GM19438 (cell line): ENCODE measurements at regions not wholly inside any gene's neighbourhood (a gene's known extent, or its start where the extent isn't known, plus 50 kb on each side); places are given as distances from the start of the nearest gene placed in this dataset.
A peak's percentile ranks its signal among the peaks of the same experiment; 100 is the strongest.
"Not testable (repeated sequence)": the region's sequence is repeated elsewhere in the genome, so short reads cannot be mapped to it uniquely, and the experiment has no call there.

ENCODE experiments used
- ATAC-seq: cut with Tn5 transposase; IDR thresholded peaks from one replicate; pipeline ENCODE4 v1.9.1; 2021; ENCODE audit warnings: low read depth; ENCODE audit not compliant: unreplicated experiment

DNA sequence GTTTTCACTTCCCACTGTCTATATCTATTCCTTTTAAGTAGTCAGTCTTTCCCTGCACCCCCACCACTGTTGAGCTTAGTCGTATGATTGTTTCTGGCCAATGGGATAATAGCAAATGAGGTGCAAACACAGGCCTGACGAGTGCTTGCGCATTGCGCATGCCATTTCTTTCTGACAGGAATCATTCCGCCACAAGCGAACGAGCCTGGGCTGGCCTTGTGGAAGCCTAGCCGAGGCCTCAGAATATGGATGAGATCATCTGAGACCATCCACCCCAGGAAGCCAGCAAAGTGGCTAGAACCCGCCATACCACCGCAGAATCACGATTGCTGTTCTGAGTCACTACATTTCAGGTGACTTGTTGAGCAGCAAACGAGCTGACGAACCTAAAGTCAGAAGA, 52.2 kb upstream of the PRL start:
- ATAC-seq: no peak

DNA sequence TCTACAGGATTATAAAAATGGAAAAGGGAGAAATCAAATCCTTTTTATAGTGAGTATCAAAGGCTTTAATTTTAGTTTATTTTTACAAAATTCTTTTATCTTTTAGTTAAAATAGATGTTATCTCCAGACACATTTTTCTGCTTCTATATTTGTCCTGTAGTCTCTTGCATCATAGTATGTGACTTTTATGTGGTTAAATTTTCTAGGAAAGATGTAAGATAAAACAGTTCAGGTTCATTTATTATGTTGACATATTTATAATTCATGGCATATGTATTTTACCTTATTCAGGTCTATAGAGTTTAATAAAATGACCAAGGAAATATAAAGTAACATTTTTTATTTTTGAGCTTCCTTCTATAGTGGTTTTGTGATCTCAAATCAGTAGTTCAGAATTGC, 52.7 kb upstream of the PRL start:
- no peak for ATAC-seq

DNA sequence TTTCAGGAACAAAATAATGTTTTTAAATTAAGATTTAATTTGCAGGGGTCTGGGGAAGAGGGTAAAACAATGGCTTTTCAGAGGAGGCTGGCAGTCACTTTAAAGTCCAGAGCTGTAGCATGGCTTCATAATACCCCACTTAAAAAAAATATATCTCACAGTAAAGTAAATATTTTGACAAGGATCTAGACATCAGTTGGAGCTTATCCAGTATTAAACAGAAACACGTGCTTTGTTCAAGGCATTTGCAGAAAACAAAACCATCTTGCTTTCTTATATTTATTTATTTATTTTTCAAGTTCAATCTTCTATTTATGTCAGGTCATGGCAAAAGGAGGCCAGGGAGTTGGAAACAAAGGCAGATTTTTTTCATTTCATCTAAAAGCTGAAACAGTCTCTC, 53.3 kb upstream of the PRL start:
- no peak for ATAC-seq

DNA sequence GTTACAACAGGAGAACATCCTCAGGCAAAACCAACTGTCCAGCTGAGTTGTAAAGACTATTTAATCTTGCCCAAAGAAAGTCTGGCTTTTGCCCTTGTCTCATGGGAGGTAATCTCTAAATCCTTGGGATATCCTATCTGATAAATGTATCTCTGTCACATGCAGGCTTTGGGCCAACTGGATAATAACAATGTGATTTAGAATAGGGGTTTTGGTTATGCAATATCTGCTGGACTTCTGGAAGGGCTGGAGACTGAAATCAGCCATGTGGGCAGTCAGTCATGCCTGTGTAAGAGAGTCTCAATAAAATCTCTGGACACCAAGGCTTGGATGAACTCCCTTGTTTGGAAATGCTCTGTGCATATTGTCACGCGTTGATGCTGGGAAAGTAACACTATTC, 56.3 kb upstream of the PRL start:
- no peak for ATAC-seq

DNA sequence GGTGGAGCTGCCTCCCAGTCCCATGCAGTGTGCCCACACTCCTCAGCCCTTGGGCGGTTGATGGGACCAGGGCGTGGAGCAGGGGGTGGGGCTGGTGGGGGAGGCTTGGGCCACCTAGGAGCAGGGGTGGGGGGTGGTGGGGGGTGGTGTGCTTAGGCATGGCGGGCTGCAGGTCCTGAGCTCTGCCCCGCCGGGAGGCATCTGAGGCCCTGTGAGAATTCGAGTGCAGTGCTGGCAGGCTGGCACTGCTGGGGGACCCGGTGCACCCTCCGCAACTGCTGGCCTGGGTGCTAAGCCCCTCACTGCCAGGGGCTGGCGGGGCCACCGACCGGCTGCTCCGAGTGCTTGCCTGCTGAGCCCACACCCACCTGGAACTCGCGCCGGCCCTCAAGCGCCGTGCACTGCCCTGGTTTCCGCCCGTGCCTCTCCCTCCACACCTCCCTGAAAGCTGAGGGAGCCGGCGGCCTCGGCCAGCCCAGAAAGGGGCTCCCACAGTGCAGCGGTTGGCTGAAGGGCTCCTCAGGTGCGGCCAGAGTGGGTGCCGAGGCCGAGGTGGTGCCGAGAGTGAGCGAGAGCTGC, 59.6 kb upstream of the PRL start:
- ATAC-seq: no peak

DNA sequence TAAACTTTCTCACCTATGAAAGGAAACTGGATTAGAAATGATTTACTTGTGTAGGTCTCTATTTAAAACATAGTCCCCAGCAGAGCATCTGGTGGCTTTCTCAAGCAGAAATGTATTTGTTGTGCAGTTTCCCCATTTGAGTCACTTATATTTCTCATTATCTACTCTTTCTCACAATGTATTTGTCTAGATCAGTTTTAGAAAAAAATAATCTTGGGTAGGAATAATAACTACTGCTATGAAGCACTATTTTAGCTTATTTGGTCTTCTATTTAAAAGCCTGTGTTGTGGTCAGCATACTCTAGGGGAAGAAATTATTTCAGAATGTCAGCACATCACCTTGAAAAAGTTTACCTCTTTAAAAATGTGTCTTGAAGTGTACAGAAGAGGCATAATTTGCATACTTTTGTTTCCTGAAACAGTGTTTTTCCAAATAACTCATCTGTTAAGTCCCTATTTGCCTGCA, 60.9 kb upstream of the PRL start:
- peak; percentile 77 for ATAC-seq

DNA sequence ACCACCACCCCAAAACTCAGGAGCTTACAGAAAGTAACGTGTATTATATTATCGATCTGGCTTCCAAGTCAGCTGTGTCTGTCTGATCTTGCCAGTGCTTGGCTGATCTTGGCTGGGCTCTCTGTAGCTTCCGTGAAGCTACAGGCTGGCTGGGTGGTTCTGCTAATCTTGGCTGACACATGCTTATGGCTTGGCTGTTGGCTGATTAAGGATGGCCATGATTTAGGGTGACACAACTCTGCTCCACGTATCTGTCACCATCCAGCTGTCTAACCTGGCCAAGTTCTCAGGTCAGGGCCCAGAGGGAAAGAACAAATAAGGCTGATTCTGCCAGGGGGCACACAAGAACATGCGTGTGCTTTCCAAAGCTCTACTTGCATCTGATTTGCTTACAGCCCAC, 64.7 kb upstream of the PRL start:
- no peak for ATAC-seq

DNA sequence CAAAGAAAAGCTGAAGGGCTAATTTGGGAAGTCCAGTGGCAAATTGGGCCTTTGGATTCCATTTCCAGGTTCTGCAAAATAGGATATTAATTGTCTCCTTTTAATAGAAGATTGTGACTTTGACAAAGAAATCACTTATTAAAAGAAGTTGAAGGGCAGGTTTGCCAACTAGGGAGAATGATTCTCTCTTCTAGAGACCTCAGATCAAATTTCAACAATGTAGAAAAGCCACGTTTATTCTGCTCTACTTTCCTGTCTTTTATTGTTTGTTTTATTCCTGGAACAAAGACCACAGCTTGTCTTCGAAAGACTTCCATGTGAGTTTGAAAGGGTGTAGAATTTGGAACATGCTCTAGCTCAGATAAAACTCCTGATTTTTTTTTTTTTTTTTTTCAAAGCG, 65.5 kb upstream of the PRL start:
- ATAC-seq: no peak

DNA sequence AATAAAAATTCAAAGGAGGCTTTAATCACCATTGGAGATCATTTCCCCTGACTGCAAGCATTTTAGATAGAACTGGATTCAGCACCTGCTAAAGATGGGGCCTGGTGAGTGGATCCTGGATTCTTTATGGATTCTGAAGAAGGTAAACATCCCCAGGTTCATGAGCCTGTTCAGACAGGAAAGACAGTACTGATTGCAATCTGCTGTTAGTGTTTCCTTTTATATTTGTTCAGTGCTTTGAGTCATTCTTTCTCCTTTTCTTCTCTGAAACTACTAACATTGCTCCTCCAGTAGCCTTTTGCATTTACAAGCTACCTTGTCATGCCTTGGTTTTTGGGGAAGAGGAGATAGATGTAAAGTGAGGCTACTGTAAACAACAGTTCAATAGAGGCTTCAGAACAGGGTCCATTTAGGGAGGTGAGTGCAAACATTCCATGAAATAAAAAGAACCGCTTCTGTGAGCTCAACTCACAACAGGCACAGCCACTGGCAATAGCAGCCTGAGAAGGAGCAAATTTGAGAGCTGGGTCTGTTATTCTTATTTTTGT, 66.4 kb upstream of the PRL start:
- ATAC-seq: no peak

DNA sequence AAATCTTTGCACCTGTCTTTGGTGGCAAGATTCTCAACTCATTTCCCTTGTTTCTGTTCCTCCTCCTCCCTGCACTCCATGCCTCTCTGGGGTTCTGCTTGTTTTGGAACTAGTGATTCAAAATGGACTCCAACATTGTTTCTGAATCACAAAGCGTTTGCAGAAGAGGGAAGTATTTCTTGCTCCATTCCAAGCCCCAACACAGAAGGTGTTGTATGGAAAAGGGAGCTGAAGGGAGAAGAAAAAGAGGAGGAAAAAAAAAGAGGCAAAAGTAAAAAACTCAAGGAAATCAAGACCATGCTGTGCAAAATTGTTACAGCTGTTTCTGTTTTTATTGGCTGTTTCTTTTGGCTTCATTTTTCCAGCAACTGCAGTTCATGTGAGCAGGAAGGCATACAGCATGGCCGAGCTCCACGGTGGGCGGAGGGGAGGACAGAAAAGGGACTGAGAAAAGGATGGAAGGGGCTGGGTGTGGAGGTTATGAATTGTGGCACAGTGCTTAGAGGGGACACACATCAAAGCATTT, 66.9 kb upstream of the PRL start:
- no peak for ATAC-seq

DNA sequence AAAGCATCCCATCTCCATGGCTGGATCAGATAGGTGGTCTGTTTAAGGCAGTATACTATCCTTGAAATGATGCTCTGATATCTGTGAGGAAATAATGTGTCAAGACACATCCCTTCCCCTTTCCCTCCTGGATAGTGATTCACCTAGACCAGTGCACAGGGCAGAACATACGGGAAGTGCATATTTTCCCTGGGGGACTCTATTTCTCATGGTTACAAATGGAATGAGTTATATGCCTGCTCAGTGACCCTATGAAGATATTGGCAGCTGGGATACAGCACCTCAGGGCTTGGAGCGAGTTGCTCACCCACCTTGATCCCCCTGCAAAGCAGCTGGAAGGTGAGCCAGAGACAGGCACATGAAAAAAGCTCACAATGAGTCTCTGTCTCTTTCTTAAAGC, 67.5 kb upstream of the PRL start:
- ATAC-seq: no peak

DNA sequence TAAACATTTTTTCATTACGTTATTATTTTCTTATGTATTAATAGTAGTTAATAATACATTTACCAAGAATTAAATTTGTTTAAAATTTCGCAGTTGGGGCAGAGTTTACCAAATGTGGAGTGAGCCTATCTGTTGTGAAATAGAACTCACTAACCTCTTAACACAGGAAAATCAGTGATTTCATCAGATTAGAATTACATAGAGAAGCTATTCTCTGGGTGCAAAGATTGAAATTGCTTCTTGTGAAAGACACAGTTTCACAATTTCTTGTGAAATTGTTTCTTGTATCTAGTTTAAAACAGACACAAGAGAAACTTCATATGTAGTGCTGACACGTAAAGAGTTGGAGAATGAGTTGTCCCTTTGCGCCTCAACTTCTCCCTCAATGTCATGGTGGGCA, 69.4 kb upstream of the PRL start:
- no peak for ATAC-seq

DNA sequence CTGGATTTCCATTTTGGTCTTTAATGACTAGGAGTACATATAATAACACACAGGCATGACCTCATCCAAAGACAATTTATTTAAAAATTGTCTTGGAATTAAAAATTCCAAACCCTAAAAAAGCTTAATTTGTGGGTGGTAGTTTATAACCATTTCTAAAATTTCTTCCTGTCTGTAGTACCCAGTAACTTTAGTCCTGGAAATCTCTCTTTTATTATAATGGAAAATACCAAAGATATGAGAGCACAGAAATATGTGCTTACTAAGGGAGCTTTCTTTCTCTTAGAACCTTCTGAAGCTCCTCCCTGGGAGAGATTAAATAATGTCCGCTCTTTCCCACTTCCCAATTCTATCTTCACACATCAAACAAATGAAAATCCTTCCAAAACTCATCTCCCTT, 70.5 kb upstream of the PRL start:
- no peak for ATAC-seq

DNA sequence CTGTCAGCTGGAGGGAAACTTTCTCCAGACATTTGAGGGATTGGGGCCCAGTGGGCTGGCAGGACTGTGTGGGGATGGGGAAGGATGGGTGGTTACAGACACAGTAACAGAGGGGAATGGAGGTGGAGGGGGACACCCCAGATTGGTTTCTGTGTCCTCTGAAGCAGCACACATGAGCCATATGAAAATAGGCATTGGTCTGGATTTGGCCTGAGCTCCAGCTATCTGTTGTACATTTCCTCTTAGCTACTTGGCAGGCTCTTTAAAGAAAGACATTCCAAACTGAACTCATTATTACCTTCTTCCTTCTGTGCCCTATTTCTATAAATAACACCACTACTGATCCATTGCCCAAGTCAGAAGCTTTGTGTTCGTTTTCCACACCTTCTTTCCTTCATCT, 72.0 kb upstream of the PRL start:
- ATAC-seq: no peak

DNA sequence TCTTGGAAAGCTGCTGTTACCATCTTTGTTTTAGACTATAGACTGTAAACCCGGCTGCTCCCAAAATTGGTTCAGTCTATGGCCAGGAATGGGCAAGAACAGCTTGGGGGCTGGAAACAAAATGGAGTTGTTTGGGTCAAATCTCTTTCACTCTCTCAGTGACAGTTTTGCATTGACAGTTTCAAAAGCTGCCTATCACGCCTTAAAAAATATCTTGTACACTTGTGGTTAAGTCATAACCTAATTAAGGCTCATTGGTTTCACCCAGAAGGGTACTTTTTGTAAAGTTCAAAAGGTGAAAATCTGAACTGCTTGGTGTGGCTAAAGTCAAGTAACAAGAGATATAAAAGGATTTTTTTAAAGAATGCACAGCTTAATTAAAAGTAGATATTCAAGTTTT, 76.1 kb upstream of the PRL start:
- ATAC-seq: peak; percentile 86

DNA sequence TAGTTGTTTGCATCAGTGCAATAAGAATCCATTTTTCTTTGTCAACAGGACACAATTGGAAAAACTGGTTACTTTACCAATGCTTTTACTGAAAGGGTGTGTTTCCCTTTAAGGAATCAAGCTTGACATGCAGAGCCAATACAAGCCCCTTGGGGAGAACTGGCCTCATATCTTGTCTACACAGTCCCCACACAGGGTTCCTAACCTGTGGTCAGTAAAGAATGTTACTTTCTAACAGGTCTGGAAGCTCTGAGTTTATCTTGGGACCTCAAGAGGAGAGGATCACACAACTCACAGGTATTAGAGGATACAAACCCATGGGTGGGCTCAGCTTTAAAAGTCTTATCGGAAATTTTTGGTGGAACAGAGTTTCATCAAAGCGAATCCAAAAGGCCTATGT, 78.1 kb upstream of the PRL start:
- not testable (repeated sequence) for ATAC-seq

DNA sequence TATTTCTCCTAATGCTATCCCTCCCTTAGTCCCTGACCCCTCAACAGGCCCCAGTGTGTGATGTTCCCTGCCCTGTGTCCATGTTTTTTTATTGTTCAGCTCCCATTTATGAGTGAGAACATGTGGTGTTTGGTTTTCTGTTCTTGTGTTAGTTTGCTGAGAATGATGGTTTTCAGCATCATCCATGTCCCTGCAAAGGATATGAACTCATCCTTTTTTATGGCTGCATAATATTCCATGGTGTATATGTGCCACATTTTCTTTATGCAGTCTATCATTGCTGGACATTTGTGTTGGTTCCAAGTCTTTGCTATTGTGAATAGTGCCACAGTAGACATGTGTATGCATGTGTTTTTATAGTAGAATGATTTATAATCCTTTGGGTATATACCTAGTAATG, 79.5 kb upstream of the PRL start:
- not testable (repeated sequence) for ATAC-seq

DNA sequence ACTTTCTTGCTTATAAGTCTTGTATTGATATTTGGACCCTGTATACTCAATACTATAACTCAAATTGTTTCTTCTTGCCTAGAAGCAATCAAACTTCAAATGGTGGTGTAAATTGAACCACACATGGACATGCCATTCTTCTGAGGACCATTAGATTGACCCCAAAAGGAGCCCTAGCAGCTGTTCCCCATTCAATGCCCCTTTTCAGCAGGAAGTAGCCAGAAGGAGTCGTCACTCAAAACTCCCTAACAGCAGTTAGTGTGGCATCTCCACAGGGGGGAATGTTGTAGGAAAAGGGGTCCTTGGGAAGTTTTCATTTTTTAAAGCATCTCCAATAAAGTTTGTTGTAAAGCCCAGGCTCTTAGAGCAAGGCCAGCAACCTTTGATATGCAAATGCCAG, 81.7 kb upstream of the PRL start:
- ATAC-seq: not testable (repeated sequence)

DNA sequence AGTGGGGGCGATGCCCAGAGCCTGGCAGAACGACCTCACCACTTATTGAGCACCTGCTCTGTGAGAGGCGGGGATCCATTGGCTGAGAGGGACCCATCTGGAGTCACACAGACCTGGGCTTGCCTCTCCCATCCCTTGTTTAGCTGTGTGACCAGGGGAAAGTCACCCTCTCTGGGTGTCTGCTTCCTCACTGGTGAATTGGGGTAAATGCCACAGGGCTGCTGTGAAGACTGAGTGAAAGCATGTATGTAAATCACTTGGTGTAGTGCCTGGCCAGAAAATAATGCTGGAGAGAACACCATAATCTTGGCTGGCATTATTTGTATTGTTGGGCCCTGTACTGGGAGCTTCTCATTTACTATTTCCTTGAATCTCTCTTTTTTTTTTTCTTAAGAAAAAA, 83.4 kb upstream of the PRL start:
- no peak for ATAC-seq

DNA sequence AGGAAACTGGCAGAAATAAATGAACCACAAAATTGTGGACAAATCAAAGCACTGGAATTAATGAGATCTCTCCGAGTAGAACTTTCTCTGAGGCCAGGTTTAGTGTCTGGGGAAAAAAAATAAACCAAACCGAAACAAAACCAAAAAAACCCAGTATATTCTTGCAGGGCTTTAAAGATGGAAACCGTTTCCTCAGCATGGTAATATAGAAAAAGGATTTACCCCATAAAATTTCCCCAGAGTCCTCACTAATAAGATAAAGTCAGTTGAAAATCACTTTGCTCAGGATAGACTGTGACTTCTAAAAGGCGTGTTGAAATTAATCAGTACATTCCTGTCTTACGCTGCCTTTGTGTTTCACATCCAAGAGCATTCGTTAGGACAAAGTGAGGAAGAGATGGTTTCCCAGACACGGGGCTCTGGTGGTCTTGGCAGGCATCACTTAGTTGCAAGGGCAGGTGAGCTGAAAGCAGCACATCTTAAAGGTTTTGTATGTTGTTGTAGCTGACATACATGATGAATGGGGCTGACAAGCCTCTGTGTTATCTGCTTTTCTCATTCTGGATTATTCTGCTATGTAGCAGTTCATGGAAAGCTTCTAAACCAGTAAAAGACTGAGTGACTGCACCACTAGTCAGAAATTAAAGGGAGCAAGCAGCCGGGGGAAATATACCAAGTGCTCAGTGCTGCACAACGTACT, 85.2 kb upstream of the PRL start:
- no peak for ATAC-seq

DNA sequence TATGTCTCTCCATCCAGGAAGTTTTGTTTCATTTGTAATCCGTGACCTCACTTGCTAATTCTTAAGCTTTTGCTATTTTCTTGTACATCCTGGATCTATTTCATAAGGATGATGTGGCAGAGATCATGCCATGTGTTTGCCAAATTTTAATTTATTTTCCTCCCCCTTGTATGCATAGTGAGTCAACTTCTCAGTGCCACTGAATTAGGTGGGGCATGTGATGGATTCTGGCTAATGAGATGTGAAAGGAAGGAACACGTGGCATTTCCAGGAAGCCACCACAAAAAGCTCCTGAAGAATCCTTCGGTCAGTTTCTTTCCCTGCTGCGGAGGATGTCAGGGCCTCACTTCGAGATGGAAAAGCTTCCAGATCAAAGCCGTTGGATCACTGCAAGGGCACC, 86.2 kb upstream of the PRL start:
- no peak for ATAC-seq

DNA sequence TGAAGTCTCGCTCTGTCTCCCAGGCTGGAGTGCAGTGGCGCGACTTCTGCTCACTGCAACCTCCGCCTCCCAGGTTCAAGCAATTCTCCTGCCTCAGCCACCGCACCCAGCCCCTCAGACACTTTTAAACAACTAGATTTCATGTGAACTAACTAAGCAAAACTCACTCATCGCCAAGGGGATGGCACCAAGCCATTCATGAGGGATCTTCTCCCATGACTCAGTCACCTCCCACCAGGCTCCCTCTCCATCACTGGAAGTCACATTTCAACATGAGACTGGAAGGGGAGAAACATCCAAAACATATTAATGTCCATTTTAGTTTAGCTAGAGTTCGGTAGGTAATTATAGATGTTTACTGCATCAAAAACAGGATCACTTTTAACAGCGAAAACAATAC, 95.9 kb upstream of the PRL start:
- ATAC-seq: no peak
